ENCODE measurements at regions not wholly inside any gene's neighbourhood (a gene's known extent, or its start where the extent isn't known, plus 50 kb on each side); places are given as distances from the start of the nearest gene placed in this dataset.

DNA sequence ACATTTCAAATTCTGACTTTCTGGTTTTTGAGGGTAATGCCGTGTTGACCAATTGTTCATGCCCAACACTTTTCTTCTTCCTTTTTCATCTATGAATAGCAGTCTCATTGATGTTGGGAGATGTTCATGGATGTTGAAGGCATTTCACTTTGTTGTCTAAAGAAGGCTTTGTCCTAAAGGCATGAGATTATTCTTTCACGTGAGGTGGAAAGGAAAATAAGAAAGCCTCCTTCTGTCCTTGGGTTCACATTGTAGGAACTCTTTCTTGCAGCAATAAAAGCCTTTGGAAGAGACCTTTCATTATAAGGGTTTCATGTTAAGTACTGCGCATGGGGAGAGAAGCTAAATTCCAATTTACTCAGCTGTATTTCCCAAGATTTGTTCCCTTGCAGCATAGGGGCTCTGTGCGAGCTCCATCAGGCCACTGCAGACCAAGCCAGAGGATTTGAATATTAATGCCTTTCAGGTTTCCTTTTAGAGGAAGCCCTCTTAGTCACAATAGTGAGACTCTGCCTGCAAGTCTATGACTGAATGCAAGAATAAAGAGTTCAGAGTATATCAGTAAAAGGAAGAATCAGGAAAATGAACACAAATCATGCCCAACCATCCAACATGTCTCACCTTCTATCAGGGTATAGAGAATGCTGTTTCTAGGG lies 274.6 kb downstream of the TMEM38B start:
- Histone ChIP-seq H3K9ac (replicated peaks in 1 of 4; ENCODE audit: extremely low read depth in 1 of 4, low read depth in 3 of 4, low read length in 3 of 4) (no peak overlapping the region), H3K27me3 (replicated peaks in 1 of 4; ENCODE audit: control insufficient read depth in 3 of 4, extremely low read depth in 1 of 4, insufficient read depth in 3 of 4, low read length in 3 of 4) (peaks cover 0 to 10% (median 5%) of the 10 kb centered on the region in 4 experiments; a peak in 3 of 7 replicates), H3K23ac (ENCODE audit: insufficient read length) (no peak overlapping the region), H3K4me2 (ENCODE audit: insufficient read depth in 1 of 2, low read depth in 2 of 2, low read length in 2 of 2) (no peak overlapping the region), H2BK15ac (ENCODE audit: low read length) (no peak overlapping the region), H3K79me1 (ENCODE audit: low read depth, low read length) (no peaks in the 10 kb centered on the region), H3K4me1 (replicated peaks in 1 of 4; ENCODE audit: control insufficient read depth in 3 of 4, insufficient read depth in 4 of 4, low read length in 3 of 4) (peaks cover 0 to 4% (median 0%) of the 10 kb centered on the region in 4 experiments; a peak in 1 of 7 replicates), H2BK12ac (ENCODE audit: low read depth, low read length) (no peak overlapping the region), H4K8ac (ENCODE audit: extremely low read depth, insufficient read depth, low read length) (no peak overlapping the region), H2BK120ac (replicated peaks; ENCODE audit: low read depth, low read length) (no peak overlapping the region), H2AK5ac (ENCODE audit: low read depth, low read length) (no peak overlapping the region), H3K14ac (ENCODE audit: insufficient read length) (no peak overlapping the region), H2AFZ (ENCODE audit: low read length) (peak overlapping the region; percentile 74; the same call in 1 of the 2 replicates), H3K9me3 (ENCODE audit: insufficient read depth in 2 of 2, low read depth in 1 of 2, low read length in 1 of 2) (no peaks in the 10 kb centered on the region), H3K27ac (ENCODE audit: low read depth, low read length) (no peak overlapping the region), H4K91ac (replicated peaks; ENCODE audit: insufficient read length, low read length) (no peak overlapping the region), H3K18ac (ENCODE audit: extremely low read depth, low read length) (no peak overlapping the region), H4K20me1 (replicated peaks in 1 of 2; ENCODE audit: control insufficient read depth in 1 of 2, insufficient read depth in 2 of 2, low read length in 2 of 2) (peaks cover 0 to 2% of the 10 kb centered on the region in 2 experiments), H2BK5ac (ENCODE audit: low read depth, low read length) (no peak overlapping the region), H2BK20ac (ENCODE audit: low read length) (no peak overlapping the region), H3K23me2 (ENCODE audit: low read depth, low read length) (no peaks in the 10 kb centered on the region), H3K4ac (replicated peaks; ENCODE audit: insufficient read length, low read depth, low read length) (no peak overlapping the region), H3K4me3 (ENCODE audit: extremely low read depth in 1 of 4, insufficient read depth in 2 of 4, low read depth in 3 of 4, low read length in 4 of 4) (no peak overlapping the region), H3K79me2 (ENCODE audit: control insufficient read depth in 1 of 2, insufficient read depth in 2 of 2, low read length in 2 of 2) (no peaks in the 10 kb centered on the region), H3K36me3 (ENCODE audit: control insufficient read depth in 2 of 4, insufficient read depth in 4 of 4, low read length in 3 of 4) (no peaks in the 10 kb centered on the region), H3K56ac (replicated peaks; ENCODE audit: insufficient read length, low read depth, low read length) (no peak overlapping the region), H4K5ac (ENCODE audit: insufficient read length, low read depth, low read length) (no peak overlapping the region)
- POLR2A ChIA-PET (ENCODE audit: partially characterized antibody): no interaction called here
- 90% methylated on average over 4 of the region's 4 CpGs; no CpG with 5 or more reads in 1 of the 2 experiments for WGBS, 2 experiments (ENCODE audit: extremely low coverage in 1 of 2, insufficient coverage in 1 of 2, insufficient read length in 1 of 2, insufficient replicate concordance in 2 of 2, low coverage in 1 of 2, low lambda C conversion rate in 2 of 2, missing lambda C conversion rate in 1 of 2)
- no peak for DNase-seq (ENCODE audit: low read depth in 1 of 2, low spot score in 2 of 2)
- CTCF ChIA-PET (ENCODE audit: partially characterized antibody): no interaction called here
- FAIRE-seq: no peak
- no peak for TF ChIP-seq ASH2L (IDR thresholded peaks at IDR 0.05; ENCODE audit: low read length)
- TF ChIP-seq JUN (IDR thresholded peaks at IDR 0.05; ENCODE audit: low read depth, low read length): no peak
- TF ChIP-seq CBX8 (IDR thresholded peaks at IDR 0.05; ENCODE audit: borderline replicate concordance, low read depth, low read length): no peak

Measured in H1 (cell line).